HepG2 (cell line): ENCODE measurements at regions not wholly inside any gene's neighbourhood (a gene's known extent, or its start where the extent isn't known, plus 50 kb on each side); places are given as distances from the start of the nearest gene placed in this dataset.

ENCODE experiments used
- ATAC-seq: fragments of 200-7000 bp; cut with Tn5 transposase; 3 replicates; pipeline ENCODE4 v1.9.1; 2020; ENCODE audit warnings: mild to moderate bottlenecking, moderate library complexity
- BruUV-seq: library from RNA; stranded (reverse); fragments of 400-500 nt; replicated peaks from 2 replicates; lab custom pipeline; 2021; lab: Mats Ljungman, UMichigan
- CTCF ChIA-PET: fragments of 300-600 bp; formaldehyde crosslinking; extraction: SDS; loops from one replicate; lab custom pipeline; 2021; ENCODE audit warnings: low total read pairs, inconsistent platforms, low intra/inter-chr PET ratio; lab: Yijun Ruan, JAX
- POLR2A ChIA-PET: fragments of 350-600 bp; sonication (Branson Sonifier 250); formaldehyde crosslinking; loops from one replicate; lab custom pipeline; 2020; ENCODE audit warnings: antibody characterized with exemption, inconsistent platforms; lab: Yijun Ruan, JAX
- DNase-seq: peaks from one replicate; pipeline ENCODE4 v3.0.0-alpha.2; 2015; ENCODE audit warnings: low spot score
- FAIRE-seq: peaks from 3 replicates; lab custom pipeline; 2011; peaks lifted over from hg19 to GRCh38; lab: Jason Lieb, UNC
- H2AFZ ChIP-seq: one replicate; pipeline ENCODE4 v1.6.1; 2011; ENCODE audit warnings: low read length, inconsistent platforms
- H3K27ac ChIP-seq: fragments of 300-600 bp; 3 replicates; pipeline ENCODE4 v1.8.0; 2011; ENCODE audit warnings: mixed run types, mild to moderate bottlenecking, mixed read lengths, low read length, inconsistent platforms; ENCODE audit not compliant: insufficient read depth; ENCODE audit errors: extremely low read length
- H3K27me3 ChIP-seq, 2 experiments: fragments of 200-600 bp in 1 of 2; 2 replicates in 1 of 2; 3 replicates in 1 of 2; pipeline versions ENCODE4 v1.6.0 to v1.8.0; 2011; ENCODE audit warnings: low read length in 2 of 2, mild to moderate bottlenecking in 2 of 2, moderate library complexity in 2 of 2, inconsistent platforms in 1 of 2; ENCODE audit not compliant: insufficient read depth in 2 of 2, control insufficient read depth in 1 of 2
- H3K36me3 ChIP-seq, 2 experiments: fragments of 200-600 bp in 1 of 2; replicated peaks in 1 of 2; 2 replicates in 1 of 2; 3 replicates in 1 of 2; pipeline versions ENCODE4 v1.5.1 to v1.8.0; 2011; ENCODE audit warnings: low read length in 2 of 2, inconsistent platforms in 1 of 2; ENCODE audit not compliant: insufficient read depth in 2 of 2, control insufficient read depth in 1 of 2
- H3K4me1 ChIP-seq: 2 replicates; pipeline ENCODE4 v1.5.1; 2012; ENCODE audit warnings: low read length, inconsistent platforms; ENCODE audit not compliant: insufficient read depth
- H3K4me2 ChIP-seq: 2 replicates; pipeline ENCODE4 v1.6.0; 2011; ENCODE audit warnings: low read depth, low read length, inconsistent platforms
- H3K4me3 ChIP-seq, 3 experiments: fragments of 200-600 bp in 1 of 3; sonication (generic), shearing (Covaris generic) in 1 of 3; replicated peaks in 1 of 3; 2 replicates each; pipeline ENCODE4 v1.5.1; 2011 to 2016; ENCODE audit warnings: low read length in 3 of 3, inconsistent platforms in 2 of 3, low read depth in 2 of 3, mild to moderate bottlenecking in 2 of 3, control low read depth in 1 of 3, mixed read lengths in 1 of 3; ENCODE audit not compliant: insufficient read depth in 1 of 3
- H3K79me2 ChIP-seq: one replicate; pipeline ENCODE4 v1.6.1; 2011; ENCODE audit warnings: low read length, inconsistent platforms; ENCODE audit not compliant: insufficient read depth
- H3K9ac ChIP-seq: 2 replicates; pipeline ENCODE4 v1.6.0; 2011; ENCODE audit warnings: mild to moderate bottlenecking, low read depth, low read length, inconsistent platforms; ENCODE audit not compliant: insufficient read depth
- H3K9me3 ChIP-seq: 2 replicates; pipeline ENCODE4 v1.5.1; 2012; ENCODE audit warnings: mild to moderate bottlenecking, low read length
- H4K20me1 ChIP-seq: 2 replicates; pipeline ENCODE4 v1.6.0; 2011; ENCODE audit warnings: inconsistent platforms, mild to moderate bottlenecking, low read length, moderate library complexity; ENCODE audit not compliant: insufficient read depth
- BCL6 ChIP-seq: IDR thresholded peaks from 2 replicates; pipeline ENCODE4 v1.6.1; 2016; ENCODE audit warnings: missing genetic modification reagents, missing compliant biosample characterization
- BHLHE40 ChIP-seq: IDR thresholded peaks from 2 replicates; pipeline ENCODE4 v1.6.1; 2011; ENCODE audit warnings: low read length, improper control_type of control experiment
- BRCA1 ChIP-seq: sonication (generic); formaldehyde crosslinking; IDR thresholded peaks from 2 replicates; pipeline ENCODE4 v1.4.0; 2020; ENCODE audit warnings: missing genetic modification reagents
- GABPB1 ChIP-seq: IDR thresholded peaks from 2 replicates; pipeline ENCODE4 v1.6.1; 2016; ENCODE audit warnings: mild to moderate bottlenecking, missing genetic modification reagents, moderate library complexity, missing compliant biosample characterization
- NFE2 ChIP-seq: sonication (generic); formaldehyde crosslinking; IDR thresholded peaks from 2 replicates; pipeline ENCODE4 v1.4.0; 2020; ENCODE audit warnings: missing genetic modification reagents
- RAD51 ChIP-seq: fragments of 450-650 bp; IDR thresholded peaks from 2 replicates; pipeline ENCODE4 v1.6.1; 2016; ENCODE audit warnings: borderline replicate concordance
- SOX13 ChIP-seq, 3 experiments: fragments of 450-650 bp in 1 of 3; sonication (generic) in 1 of 3; formaldehyde crosslinking in 1 of 3; IDR thresholded peaks in 2 of 3; conservative IDR thresholded peaks in 1 of 3; 2 replicates each; pipeline versions ENCODE4 v1.5.0 to v1.6.1; 2016 to 2020; ENCODE audit warnings: antibody characterized with exemption in 1 of 3, mild to moderate bottlenecking in 1 of 3, missing compliant biosample characterization in 1 of 3, missing genetic modification reagents in 1 of 3, moderate library complexity in 1 of 3
- ZKSCAN1 ChIP-seq: fragments of 150-350 bp; IDR thresholded peaks from 2 replicates; pipeline ENCODE4 v1.6.1; 2014; ENCODE audit warnings: low read length
- ZNF552 ChIP-seq: sonication (generic); formaldehyde crosslinking; IDR thresholded peaks from 2 replicates; pipeline ENCODE4 v1.9.0; 2022; ENCODE audit warnings: missing genetic modification reagents, mild to moderate bottlenecking, borderline replicate concordance
- WGBS: methylation state at CpG from one replicate; pipeline ENCODE4 v1.1.6; 2017; ENCODE audit warnings: low lambda C conversion rate; 5-methylcytosine and 5-hydroxymethylcytosine counted together
- in situ Hi-C: cut with HindIII; loops from 2 replicates; pipeline ENCODE4 v1.10.0; 2017; ENCODE audit warnings: low pct_unique_long_range_greater_than_20kb; ENCODE audit not compliant: extremely low pct_ligation_motif_present
- intact Hi-C: fragments of 100-400 bp; cut with micrococcal nuclease; formaldehyde crosslinking; loops from one replicate; pipeline ENCODE4 v1.10.0; 2022; ENCODE audit not compliant: unreplicated experiment

- FAIRE-seq (no peak), DNase-seq (no peak), ATAC-seq (no peak)
- Histone ChIP-seq H3K4me3 (no peak overlapping the region), H3K27ac (no peak overlapping the region), H3K4me2 (no peak overlapping the region), H4K20me1 (no peaks in the 10 kb centered on the region), H3K9me3 (no peaks in the 10 kb centered on the region), H3K36me3 (no peaks in the 10 kb centered on the region), H2AFZ (no peak overlapping the region), H3K27me3 (peaks cover 0 to 37% of the 10 kb centered on the region in 2 experiments; a peak in 3 of 5 replicates), H3K79me2 (no peaks in the 10 kb centered on the region), H3K4me1 (peaks cover 11% of the 10 kb centered on the region), H3K9ac (no peak overlapping the region)
- peak; percentile 48; the same call in 1 of the 2 replicates for TF ChIP-seq RAD51
- TF ChIP-seq BRCA1 (CRISPR knock-in tag), result no peak
- 63% methylated on average over 11 of the region's 11 CpGs for WGBS
- no TSS peak for BruUV-seq
- ChIA-PET POLR2A (no interaction called here), CTCF (no interaction called here)
- intact Hi-C loops, result no loop called here
- in situ Hi-C loops, result no loop called here
Observed at GRCh38 chr11:10392095-10393079, 62.7 kb upstream of the AMPD3 start.

DNA sequence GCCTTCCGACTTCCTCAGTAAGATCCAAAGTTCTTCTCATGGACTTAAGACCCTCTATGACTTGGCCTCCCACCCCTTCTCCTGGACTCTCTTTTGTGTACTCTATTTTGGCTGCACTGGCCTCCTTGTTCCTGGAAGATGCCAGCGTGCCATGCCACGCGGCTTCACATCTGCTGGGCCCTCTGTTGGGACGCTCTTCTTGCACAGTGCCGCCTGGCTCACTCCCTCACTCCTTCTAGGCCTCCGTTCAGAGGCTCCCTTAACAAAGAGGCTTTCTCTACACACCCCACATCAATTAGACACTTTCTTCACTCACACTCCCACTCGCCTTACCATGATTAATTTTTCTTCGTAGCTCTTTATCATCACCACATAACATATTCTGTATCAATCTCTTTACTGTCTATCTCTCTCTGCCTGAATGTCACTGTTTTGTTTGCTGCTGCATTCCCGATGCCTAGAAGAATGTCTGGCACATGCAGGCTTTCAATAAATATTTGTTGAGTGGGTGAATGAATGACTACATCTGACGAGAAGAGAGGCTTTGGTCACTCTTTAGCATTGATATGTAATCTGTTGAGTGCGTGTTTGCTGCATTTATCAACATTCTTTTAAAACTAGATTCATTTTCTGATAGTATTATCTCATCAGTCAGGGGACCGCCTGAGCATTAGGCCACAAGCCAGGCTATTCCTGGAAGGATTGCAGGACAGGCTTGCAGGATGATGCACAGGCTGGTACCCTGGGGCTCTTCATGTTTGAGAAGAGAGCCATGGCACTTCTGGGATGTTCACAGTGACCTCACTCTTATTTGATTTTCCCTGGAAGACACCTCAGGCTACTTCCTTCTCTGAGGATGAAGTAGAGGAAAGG is 60.6 kb upstream of the AMPD3 start:
- H3K4me1 ChIP-seq, result peaks cover 11% of the 10 kb centered on the region
- ATAC-seq (peak; percentile 63), DNase-seq (peak; percentile 62), FAIRE-seq (no peak)
- intact Hi-C loops (no loop called here), in situ Hi-C loops (no loop called here)
- H3K79me2 ChIP-seq, result no peaks in the 10 kb centered on the region
- H3K4me3 ChIP-seq, result no peak overlapping the region
- CTCF ChIA-PET, result no interaction called here
- POLR2A ChIA-PET, result no interaction called here
- no peak for TF ChIP-seq ZNF552
- TF ChIP-seq SOX13 (IDR thresholded peaks at IDR 0.05), result no peak
- peak in 1 of 2 experiments; percentile 14; a peak in 1 of 4 replicates for TF ChIP-seq SOX13 (CRISPR knock-in tag; conservative IDR thresholded peaks at IDR 0.05 in 1 of 2, IDR thresholded peaks at IDR 0.05 in 1 of 2)
- no peak for TF ChIP-seq NFE2
- TF ChIP-seq BHLHE40, result peak; percentile 80
- no peak for TF ChIP-seq GABPB1 (CRISPR knock-in tag)
- no peak for TF ChIP-seq ZKSCAN1
- peak; percentile 64 for TF ChIP-seq BCL6 (CRISPR knock-in tag)
- H2AFZ ChIP-seq, result no peak overlapping the region
- WGBS, result 32% methylated on average over 13 of the region's 13 CpGs
- no peak overlapping the region for H3K27ac ChIP-seq
- H3K4me2 ChIP-seq, result no peak overlapping the region
- no peaks in the 10 kb centered on the region for H3K36me3 ChIP-seq
- no peaks in the 10 kb centered on the region for H4K20me1 ChIP-seq
- no peak overlapping the region for H3K9ac ChIP-seq
- peaks cover 0 to 39% of the 10 kb centered on the region in 2 experiments; a peak in 3 of 5 replicates for H3K27me3 ChIP-seq
- no TSS peak for BruUV-seq
- no peaks in the 10 kb centered on the region for H3K9me3 ChIP-seq
